ENCODE measurements at regions not wholly inside any gene's neighbourhood (a gene's known extent, or its start where the extent isn't known, plus 50 kb on each side); places are given as distances from the start of the nearest gene placed in this dataset.

- TF ChIP-seq POLR2AphosphoS5 (IDR thresholded peaks at IDR 0.05; ENCODE audit: low read depth, low read length) (no peak), POLR2A (IDR thresholded peaks at IDR 0.05; ENCODE audit: low read depth, low read length) (no peak)
Observed at GRCh38 chr2:140177086-140177485, 1396.9 kb upstream of the NXPH2 start.

Measured in GM12891 (cell line).